Bronchial epithelial cell (primary cell): ENCODE measurements at regions not wholly inside any gene's neighbourhood (a gene's known extent, or its start where the extent isn't known, plus 50 kb on each side); places are given as distances from the start of the nearest gene placed in this dataset.

Source experiments
- DNase-seq: peaks from one replicate; pipeline ENCODE4 v3.0.0-alpha.2; 2010; ENCODE audit warnings: low read depth
- FAIRE-seq: peaks from 2 replicates; lab custom pipeline; 2011; peaks lifted over from hg19 to GRCh38; lab: Jason Lieb, UNC
- H3K27me3 ChIP-seq: 2 replicates; pipeline ENCODE4 v1.5.1; 2011; ENCODE audit warnings: low read length; ENCODE audit not compliant: control insufficient read depth, insufficient read depth
- H3K36me3 ChIP-seq: 2 replicates; pipeline ENCODE4 v1.5.1; 2011; ENCODE audit warnings: low read length; ENCODE audit not compliant: control insufficient read depth, insufficient read depth
- H3K4me3 ChIP-seq: 2 replicates; pipeline ENCODE4 v1.5.1; 2011; ENCODE audit warnings: mild to moderate bottlenecking, low read depth, low read length, control low read depth
- CTCF ChIP-seq: IDR thresholded peaks from 2 replicates; pipeline ENCODE4 v1.5.1; 2011; ENCODE audit warnings: mild to moderate bottlenecking, moderate library complexity, low read length, control low read depth, inconsistent platforms; ENCODE audit not compliant: insufficient read depth, severe bottlenecking

- H3K36me3 ChIP-seq, result no peaks in the 10 kb centered on the region
- DNase-seq, result no peak
- no peak overlapping the region for H3K4me3 ChIP-seq
- no peaks in the 10 kb centered on the region for H3K27me3 ChIP-seq
- TF ChIP-seq CTCF, result no peak
- no peak for FAIRE-seq
These were observed 511.2 kb downstream of the EIPR1 start for GRCh38 chr2:2866459-2866858.

GRCh38 chr2:2862386-2862785, 515.2 kb downstream of the EIPR1 start:
- TF ChIP-seq CTCF, result no peak
- Histone ChIP-seq H3K4me3 (no peak overlapping the region), H3K27me3 (no peaks in the 10 kb centered on the region), H3K36me3 (no peaks in the 10 kb centered on the region)
- no peak for DNase-seq
- no peak for FAIRE-seq

- Histone ChIP-seq H3K4me3 (no peak overlapping the region), H3K27me3 (no peaks in the 10 kb centered on the region), H3K36me3 (no peaks in the 10 kb centered on the region)
- FAIRE-seq, result no peak
- DNase-seq, result no peak
- TF ChIP-seq CTCF, result no peak
These were observed 515.9 kb downstream of the EIPR1 start for GRCh38 chr2:2861666-2862240.

GRCh38 chr2:2860589-2861300, 516.9 kb downstream of the EIPR1 start:
- no peak for TF ChIP-seq CTCF
- FAIRE-seq (peak; percentile 88), DNase-seq (no peak)
- H3K27me3 ChIP-seq, result no peaks in the 10 kb centered on the region
- H3K36me3 ChIP-seq, result no peaks in the 10 kb centered on the region
- H3K4me3 ChIP-seq, result no peak overlapping the region

GRCh38 chr2:2859732-2860131, 517.9 kb downstream of the EIPR1 start:
- no peak for TF ChIP-seq CTCF
- no peak for DNase-seq
- Histone ChIP-seq H3K27me3 (no peaks in the 10 kb centered on the region), H3K4me3 (no peak overlapping the region), H3K36me3 (no peaks in the 10 kb centered on the region)
- FAIRE-seq, result no peak
